ENCODE measurements at regions not wholly inside any gene's neighbourhood (a gene's known extent, or its start where the extent isn't known, plus 50 kb on each side); places are given as distances from the start of the nearest gene placed in this dataset.

- peaks cover 4% of the 10 kb centered on the region; the same call in 1 of the 2 replicates for H3K27me3 ChIP-seq
- no peak for DNase-seq
- TF ChIP-seq CTCF (IDR thresholded peaks at IDR 0.05; ENCODE audit: low read depth, low read length) = no peak
These were observed 310.0 kb upstream of the DDHD1 start for GRCh38 chr14:53462931-53463778.

GRCh38 chr14:53461858-53462257 is 308.7 kb upstream of the DDHD1 start:
- H3K4me1 ChIP-seq = no peaks in the 10 kb centered on the region
- no peak overlapping the region for H3K4me3 ChIP-seq (ENCODE audit: low read depth, low read length)
- no peak for DNase-seq
- H3K9me3 ChIP-seq = no peaks in the 10 kb centered on the region
- no peak for TF ChIP-seq CTCF (IDR thresholded peaks at IDR 0.05; ENCODE audit: low read depth, low read length)
- H3K27me3 ChIP-seq = peaks cover 4% of the 10 kb centered on the region; the same call in 1 of the 2 replicates
- no peaks in the 10 kb centered on the region for H3K36me3 ChIP-seq

More at GRCh38 chr14:53462931-53463778, 310.0 kb upstream of the DDHD1 start:
- no peaks in the 10 kb centered on the region for H3K9me3 ChIP-seq
- H3K4me3 ChIP-seq (ENCODE audit: low read depth, low read length) = no peak overlapping the region
- no peaks in the 10 kb centered on the region for H3K4me1 ChIP-seq
- no peaks in the 10 kb centered on the region for H3K36me3 ChIP-seq

- Histone ChIP-seq H3K27me3 (peaks cover 4% of the 10 kb centered on the region; the same call in 1 of the 2 replicates), H3K9me3 (no peaks in the 10 kb centered on the region)
- no peak for TF ChIP-seq CTCF (IDR thresholded peaks at IDR 0.05; ENCODE audit: low read depth, low read length)
These were observed 307.4 kb upstream of the DDHD1 start for GRCh38 chr14:53460544-53460943.

GRCh38 chr14:53458368-53458814 is 305.3 kb upstream of the DDHD1 start:
- Histone ChIP-seq H3K4me3 (ENCODE audit: low read depth, low read length) (no peak overlapping the region), H3K4me1 (no peaks in the 10 kb centered on the region), H3K36me3 (no peaks in the 10 kb centered on the region), H3K27me3 (peaks cover 4% of the 10 kb centered on the region; the same call in 1 of the 2 replicates), H3K9me3 (no peaks in the 10 kb centered on the region)
- DNase-seq = no peak
- TF ChIP-seq CTCF (IDR thresholded peaks at IDR 0.05; ENCODE audit: low read depth, low read length) = no peak

More at GRCh38 chr14:53460544-53460943, 307.4 kb upstream of the DDHD1 start:
- Histone ChIP-seq H3K4me1 (no peaks in the 10 kb centered on the region), H3K4me3 (ENCODE audit: low read depth, low read length) (no peak overlapping the region), H3K36me3 (no peaks in the 10 kb centered on the region)
- DNase-seq = no peak

GRCh38 chr14:53456931-53457330 is 303.8 kb upstream of the DDHD1 start:
- H3K36me3 ChIP-seq = no peaks in the 10 kb centered on the region
- no peak overlapping the region for H3K4me3 ChIP-seq (ENCODE audit: low read depth, low read length)
- DNase-seq = no peak
- H3K9me3 ChIP-seq = no peaks in the 10 kb centered on the region
- no peaks in the 10 kb centered on the region for H3K4me1 ChIP-seq
- TF ChIP-seq CTCF (IDR thresholded peaks at IDR 0.05; ENCODE audit: low read depth, low read length) = no peak
- peaks cover 4% of the 10 kb centered on the region; the same call in 1 of the 2 replicates for H3K27me3 ChIP-seq

Data from BE2C (cell line).